ENCODE measurements at regions not wholly inside any gene's neighbourhood (a gene's known extent, or its start where the extent isn't known, plus 50 kb on each side); places are given as distances from the start of the nearest gene placed in this dataset.

DNA sequence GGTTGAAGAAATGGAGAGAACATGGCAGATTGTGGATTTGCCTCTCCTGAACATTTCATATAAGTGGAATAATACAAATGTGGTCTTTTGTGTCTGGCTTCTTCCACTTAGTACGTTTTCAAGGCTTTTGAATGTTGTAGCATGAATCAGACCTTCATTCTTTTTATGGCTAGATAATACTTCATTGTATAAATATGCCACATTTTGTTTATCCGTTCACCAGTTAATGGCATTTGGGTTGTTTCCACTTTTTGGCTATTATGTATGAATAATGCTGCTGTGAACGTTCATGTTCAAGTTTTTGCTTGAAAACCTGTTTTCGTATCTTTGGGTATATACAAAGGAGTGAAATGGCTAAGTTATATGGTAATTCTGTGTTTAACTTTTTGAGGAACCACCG, 130.4 kb downstream of the TANC2 start:
- peaks cover 0 to 3% (median 0%) of the 10 kb centered on the region in 3 donors for H3K4me1 ChIP-seq
- intact Hi-C loops (cut with DNase I) = no loop called here
- no peak for DNase-seq
- no peaks in the 10 kb centered on the region for H3K27me3 ChIP-seq
- H3K4me3 ChIP-seq = no peak overlapping the region
- WGBS, 2 donors = 50 to 66% methylated on average over 5 of the region's 5 CpGs
- H3K36me3 ChIP-seq = no peaks in the 10 kb centered on the region
- no peaks in the 10 kb centered on the region for H3K9me3 ChIP-seq
- no peak overlapping the region for H3K27ac ChIP-seq
- no peak for TF ChIP-seq POLR2A (IDR thresholded peaks at IDR 0.05)
- TF ChIP-seq, protein P1, sequence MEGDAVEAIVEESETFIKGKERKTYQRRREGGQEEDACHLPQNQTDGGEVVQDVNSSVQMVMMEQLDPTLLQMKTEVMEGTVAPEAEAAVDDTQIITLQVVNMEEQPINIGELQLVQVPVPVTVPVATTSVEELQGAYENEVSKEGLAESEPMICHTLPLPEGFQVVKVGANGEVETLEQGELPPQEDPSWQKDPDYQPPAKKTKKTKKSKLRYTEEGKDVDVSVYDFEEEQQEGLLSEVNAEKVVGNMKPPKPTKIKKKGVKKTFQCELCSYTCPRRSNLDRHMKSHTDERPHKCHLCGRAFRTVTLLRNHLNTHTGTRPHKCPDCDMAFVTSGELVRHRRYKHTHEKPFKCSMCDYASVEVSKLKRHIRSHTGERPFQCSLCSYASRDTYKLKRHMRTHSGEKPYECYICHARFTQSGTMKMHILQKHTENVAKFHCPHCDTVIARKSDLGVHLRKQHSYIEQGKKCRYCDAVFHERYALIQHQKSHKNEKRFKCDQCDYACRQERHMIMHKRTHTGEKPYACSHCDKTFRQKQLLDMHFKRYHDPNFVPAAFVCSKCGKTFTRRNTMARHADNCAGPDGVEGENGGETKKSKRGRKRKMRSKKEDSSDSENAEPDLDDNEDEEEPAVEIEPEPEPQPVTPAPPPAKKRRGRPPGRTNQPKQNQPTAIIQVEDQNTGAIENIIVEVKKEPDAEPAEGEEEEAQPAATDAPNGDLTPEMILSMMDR (IDR thresholded peaks at IDR 0.05) = no peak

DNA sequence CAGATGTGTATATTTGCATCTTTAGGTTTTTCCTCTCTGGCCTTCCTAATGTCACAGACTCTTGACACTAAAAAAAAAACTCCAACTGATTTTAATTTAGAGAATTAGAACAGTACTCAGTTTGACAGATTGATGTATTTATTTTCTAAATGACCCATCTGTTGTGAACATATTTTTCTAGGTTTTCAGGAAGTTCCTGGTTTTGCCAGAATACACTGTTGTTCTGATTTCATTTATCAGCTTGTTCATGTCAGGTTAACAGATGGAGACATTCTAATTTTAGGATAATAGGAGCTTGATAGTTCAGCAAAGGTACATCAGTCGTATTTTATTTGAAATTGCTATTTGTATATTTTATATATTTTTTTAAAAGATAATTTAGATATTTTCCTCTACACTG, 133.4 kb downstream of the TANC2 start:
- WGBS, 2 donors = 85 to 88% methylated on average over 1 of the region's 1 CpG
- no peak for DNase-seq
- no peak for TF ChIP-seq POLR2A (IDR thresholded peaks at IDR 0.05)
- TF ChIP-seq, protein P1 (IDR thresholded peaks at IDR 0.05) = no peak
- Histone ChIP-seq H3K4me3 (no peak overlapping the region), H3K4me1 (peaks cover 0 to 3% (median 0%) of the 10 kb centered on the region in 3 donors), H3K36me3 (no peaks in the 10 kb centered on the region), H3K9me3 (no peaks in the 10 kb centered on the region), H3K27ac (no peak overlapping the region), H3K27me3 (no peaks in the 10 kb centered on the region)
- intact Hi-C loops (cut with DNase I) = no loop called here

DNA sequence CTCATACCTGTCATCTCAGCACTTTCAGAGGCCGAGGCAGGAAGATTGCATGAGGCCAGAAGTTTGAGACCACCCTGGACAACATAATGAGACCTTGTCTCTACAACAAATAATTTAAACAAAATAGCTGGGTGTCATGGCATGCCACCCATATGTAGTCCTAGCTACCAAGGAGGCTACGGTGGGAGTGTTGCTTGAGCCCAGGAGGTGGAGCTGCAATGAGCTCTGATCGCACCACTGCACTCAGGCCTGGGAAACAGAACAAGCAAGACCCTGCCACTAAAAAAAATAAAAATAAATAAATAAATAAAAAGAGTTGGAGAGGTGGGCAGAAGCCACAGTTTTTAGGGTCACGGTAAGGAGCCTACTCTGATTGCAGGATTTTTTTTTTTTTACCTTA, 136.0 kb downstream of the TANC2 start:
- DNase-seq = no peak
- H3K9me3 ChIP-seq = no peaks in the 10 kb centered on the region
- intact Hi-C loops (cut with DNase I) = no loop called here
- no peaks in the 10 kb centered on the region for H3K4me1 ChIP-seq
- no peaks in the 10 kb centered on the region for H3K27me3 ChIP-seq
- no peak for TF ChIP-seq POLR2A (IDR thresholded peaks at IDR 0.05)
- TF ChIP-seq, protein P1 (IDR thresholded peaks at IDR 0.05) = no peak
- WGBS, 2 donors = 97 to 98% methylated on average over 4 of the region's 4 CpGs
- H3K36me3 ChIP-seq = no peaks in the 10 kb centered on the region
- H3K27ac ChIP-seq = no peak overlapping the region
- no peak overlapping the region for H3K4me3 ChIP-seq

GRCh38 chr17:63106050-63106449, 140.0 kb downstream of the TANC2 start:
- Histone ChIP-seq H3K27me3 (no peaks in the 10 kb centered on the region), H3K9me3 (no peaks in the 10 kb centered on the region), H3K4me1 (no peaks in the 10 kb centered on the region), H3K4me3 (no peak overlapping the region), H3K36me3 (no peaks in the 10 kb centered on the region), H3K27ac (no peak overlapping the region)
- WGBS, 2 donors = 68 to 81% methylated on average over 1 of the region's 1 CpG
- TF ChIP-seq, protein P1 (IDR thresholded peaks at IDR 0.05) = no peak
- no peak for TF ChIP-seq POLR2A (IDR thresholded peaks at IDR 0.05)
- DNase-seq = no peak
- intact Hi-C loops (cut with DNase I) = no loop called here

- TF ChIP-seq, protein P1 (IDR thresholded peaks at IDR 0.05) = no peak
- no peak for TF ChIP-seq POLR2A (IDR thresholded peaks at IDR 0.05)
- no peaks in the 10 kb centered on the region for H3K36me3 ChIP-seq
- H3K4me3 ChIP-seq = no peak overlapping the region
- no peaks in the 10 kb centered on the region for H3K27me3 ChIP-seq
- H3K9me3 ChIP-seq = no peaks in the 10 kb centered on the region
- H3K27ac ChIP-seq = no peak overlapping the region
- DNase-seq = no peak
- intact Hi-C loops (cut with DNase I) = no loop called here
- no peaks in the 10 kb centered on the region for H3K4me1 ChIP-seq
- 83 to 84% methylated on average over 2 of the region's 2 CpGs for WGBS, 2 donors
Measured at GRCh38 chr17:63109661-63110060, 143.6 kb downstream of the TANC2 start.
